ENCODE measurements at regions not wholly inside any gene's neighbourhood (a gene's known extent, or its start where the extent isn't known, plus 50 kb on each side); places are given as distances from the start of the nearest gene placed in this dataset.

DNA sequence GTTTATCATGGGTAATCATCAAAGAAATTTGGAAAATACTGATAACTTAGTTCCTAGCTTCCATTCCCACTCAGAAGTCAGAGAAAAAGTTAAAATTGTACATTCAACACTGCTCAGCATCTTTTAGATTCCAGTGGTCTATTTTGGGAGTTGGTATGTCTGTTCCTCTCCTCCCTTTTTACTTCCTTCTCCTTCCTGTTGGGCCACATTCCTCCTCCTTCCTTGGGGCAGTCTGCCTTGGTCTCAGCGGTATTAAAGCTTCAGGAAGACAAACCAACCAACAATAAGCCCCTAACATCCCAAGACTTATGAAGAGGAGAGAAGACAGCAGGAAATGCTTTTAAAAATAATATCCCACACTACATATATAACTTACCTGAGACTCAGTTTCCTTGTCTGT lies 49.9 kb upstream of the SSBP2 start:
- Histone ChIP-seq H3K27ac (ENCODE audit: insufficient read depth in 1 of 2, low read depth in 1 of 2, low read length in 2 of 2, poor library complexity in 1 of 2, severe bottlenecking in 2 of 2) (no peak overlapping the region), H3K4me1 (ENCODE audit: control extremely low read depth in 1 of 4, control insufficient read depth in 4 of 4, insufficient read depth in 4 of 4, low read length in 3 of 4) (peaks cover 0 to 6% (median 1%) of the 10 kb centered on the region in 4 experiments), H3K36me3 (ENCODE audit: control insufficient read depth in 4 of 4, insufficient read depth in 4 of 4, low read length in 3 of 4) (no peaks in the 10 kb centered on the region), H3K9me3 (ENCODE audit: control extremely low read depth in 1 of 5, control insufficient read depth in 4 of 5, insufficient read depth in 2 of 5, low read depth in 1 of 5, low read length in 4 of 5) (no peaks in the 10 kb centered on the region), H3K4me3 (ENCODE audit: control insufficient read depth in 1 of 7, extremely low read depth in 1 of 7, insufficient read depth in 4 of 7, low read depth in 2 of 7, low read length in 6 of 7) (no peak overlapping the region), H3K27me3 (replicated peaks in 2 of 5; ENCODE audit: control insufficient read depth in 4 of 5, insufficient read depth in 5 of 5, low read length in 4 of 5) (no peaks in the 10 kb centered on the region)
- no peak for DNase-seq
- ChIA-PET POLR2A (no interaction called here), CTCF (interaction anchor here (0.6 to 1.1 kb wide), 2 partner anchors 17 to 152 kb away, joined by 3 read pairs; no protein-coding TSS in a partner anchor)
- no CpG with 5 or more reads among the region's 1 CpG for WGBS (ENCODE audit: insufficient coverage)

All from common myeloid progenitor, CD34-positive (primary cell).